ENCODE measurements at regions not wholly inside any gene's neighbourhood (a gene's known extent, or its start where the extent isn't known, plus 50 kb on each side); places are given as distances from the start of the nearest gene placed in this dataset.

DNA sequence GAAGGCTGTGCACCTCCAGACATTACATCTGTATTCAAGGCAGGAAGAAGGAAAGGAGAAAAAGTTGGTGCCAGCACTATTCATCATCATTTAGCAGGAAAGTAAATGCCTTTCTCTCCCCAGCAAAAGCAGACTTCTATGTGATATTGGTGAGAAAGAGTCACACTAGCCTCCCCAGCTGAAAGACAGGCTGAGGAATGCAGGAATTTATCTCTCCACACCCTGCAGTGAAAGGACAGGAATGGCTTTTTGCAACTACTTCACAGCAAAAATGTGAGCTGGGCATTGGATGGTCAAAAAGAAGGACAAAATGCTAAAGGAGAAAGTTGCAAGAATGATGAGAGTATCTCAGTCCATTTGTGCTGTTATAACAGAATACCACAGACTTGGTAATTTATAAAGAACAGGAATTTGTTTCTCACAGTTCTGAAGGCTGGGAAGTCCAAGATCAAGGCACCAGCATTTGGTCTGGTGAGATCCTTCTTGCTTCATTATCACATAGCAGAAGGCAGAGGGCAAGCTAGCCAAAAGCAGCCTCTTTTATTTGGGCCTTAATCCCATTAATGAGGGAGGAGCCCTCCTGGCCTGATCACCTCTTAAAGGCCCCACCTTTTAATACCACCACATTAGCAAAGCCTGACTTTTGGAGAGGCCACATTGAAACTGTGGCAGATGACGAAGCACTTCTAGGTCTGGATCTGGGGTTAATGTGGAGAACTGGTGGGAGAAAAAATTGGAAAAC, 388.1 kb upstream of the SLC14A2 start:
- no peak for DNase-seq (ENCODE audit: low read depth in 2 of 2)

DNA sequence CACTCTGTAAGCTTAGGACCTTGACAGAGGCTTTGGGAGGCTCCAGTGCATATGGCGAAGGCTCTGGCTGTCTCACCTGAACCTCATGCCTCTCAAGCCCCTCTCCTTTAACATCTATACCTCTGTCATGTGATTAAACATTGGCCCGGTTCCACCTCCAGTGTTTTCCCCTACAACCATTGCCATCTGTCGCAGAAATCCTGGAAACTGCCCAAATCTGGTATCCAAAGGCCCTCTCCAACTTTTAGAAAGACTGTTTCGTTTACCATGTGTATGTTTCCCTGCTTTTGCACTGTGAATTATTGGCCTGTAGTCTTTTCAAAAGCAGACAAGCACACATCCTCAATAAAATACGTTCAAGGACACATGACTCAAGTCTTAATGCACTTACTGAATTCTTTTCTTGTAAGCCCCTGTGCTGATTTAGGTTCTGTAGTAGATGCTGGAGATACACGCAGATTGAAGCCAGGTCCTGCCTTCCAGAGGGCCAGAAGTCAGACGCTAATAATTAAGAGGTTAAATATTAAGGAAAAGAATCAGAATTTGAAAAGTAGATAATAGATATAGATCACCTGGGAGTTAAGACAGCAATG, 386.4 kb upstream of the SLC14A2 start:
- DNase-seq (ENCODE audit: low read depth in 2 of 2), result no peak

DNA sequence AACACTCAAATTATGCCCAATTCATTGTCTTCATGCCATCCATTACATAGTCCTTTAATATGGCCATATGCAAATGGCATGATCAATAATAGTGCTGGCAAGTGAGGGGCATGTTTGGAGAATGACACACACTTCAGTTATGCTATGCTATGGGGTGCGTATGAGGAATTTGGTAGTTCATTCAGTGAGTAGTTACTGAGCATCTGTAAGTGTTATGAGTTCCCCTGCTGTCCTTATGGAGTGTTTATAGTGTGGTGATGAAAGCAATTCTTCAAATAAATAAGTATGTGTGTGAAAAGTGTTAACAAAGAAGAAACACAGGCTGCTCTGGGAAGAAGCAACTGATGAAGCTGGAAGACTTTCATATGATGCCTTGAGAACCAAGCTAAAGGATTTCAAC, 383.7 kb upstream of the SLC14A2 start:
- no peak for DNase-seq (ENCODE audit: low read depth in 2 of 2)

DNA sequence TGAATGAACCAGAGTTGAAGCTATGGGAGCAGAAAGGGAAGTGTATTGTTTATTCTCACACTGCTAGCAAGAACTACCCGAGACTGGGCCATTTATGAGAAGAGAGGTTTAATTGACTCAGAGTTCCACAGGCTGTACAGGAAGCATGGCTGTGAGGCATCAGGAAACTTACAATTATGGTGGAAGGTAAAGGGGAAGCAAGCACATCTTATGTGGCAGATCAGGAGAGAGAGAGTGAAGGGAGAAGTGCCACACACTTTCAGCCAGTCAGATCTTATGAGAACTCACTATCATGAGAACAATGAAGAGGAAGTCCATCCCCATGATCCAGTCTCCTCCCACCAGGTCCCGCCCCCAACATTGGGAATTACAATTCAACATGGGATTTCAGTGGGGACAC, 383.2 kb upstream of the SLC14A2 start:
- no peak for DNase-seq (ENCODE audit: low read depth in 2 of 2)

DNA sequence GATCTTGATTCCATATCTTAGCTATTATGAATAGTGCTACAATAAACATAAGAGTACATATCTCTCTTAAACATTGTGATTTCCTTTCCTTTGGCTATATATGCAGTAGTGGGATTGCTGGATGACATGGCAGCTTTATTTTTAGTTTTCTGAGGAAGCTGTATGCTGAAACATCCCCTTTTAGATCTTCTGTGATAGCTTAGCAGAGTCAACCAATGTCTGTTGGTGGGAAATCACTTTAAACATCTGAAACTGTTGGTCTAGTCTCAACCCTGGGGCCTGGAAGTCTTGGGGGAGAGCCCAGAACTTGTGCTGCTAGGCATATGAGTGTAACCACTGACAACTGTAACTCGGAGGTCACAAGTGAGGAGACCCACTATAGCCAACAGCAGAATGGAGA, 378.6 kb upstream of the SLC14A2 start:
- no peak for DNase-seq (ENCODE audit: low read depth in 2 of 2)

DNA sequence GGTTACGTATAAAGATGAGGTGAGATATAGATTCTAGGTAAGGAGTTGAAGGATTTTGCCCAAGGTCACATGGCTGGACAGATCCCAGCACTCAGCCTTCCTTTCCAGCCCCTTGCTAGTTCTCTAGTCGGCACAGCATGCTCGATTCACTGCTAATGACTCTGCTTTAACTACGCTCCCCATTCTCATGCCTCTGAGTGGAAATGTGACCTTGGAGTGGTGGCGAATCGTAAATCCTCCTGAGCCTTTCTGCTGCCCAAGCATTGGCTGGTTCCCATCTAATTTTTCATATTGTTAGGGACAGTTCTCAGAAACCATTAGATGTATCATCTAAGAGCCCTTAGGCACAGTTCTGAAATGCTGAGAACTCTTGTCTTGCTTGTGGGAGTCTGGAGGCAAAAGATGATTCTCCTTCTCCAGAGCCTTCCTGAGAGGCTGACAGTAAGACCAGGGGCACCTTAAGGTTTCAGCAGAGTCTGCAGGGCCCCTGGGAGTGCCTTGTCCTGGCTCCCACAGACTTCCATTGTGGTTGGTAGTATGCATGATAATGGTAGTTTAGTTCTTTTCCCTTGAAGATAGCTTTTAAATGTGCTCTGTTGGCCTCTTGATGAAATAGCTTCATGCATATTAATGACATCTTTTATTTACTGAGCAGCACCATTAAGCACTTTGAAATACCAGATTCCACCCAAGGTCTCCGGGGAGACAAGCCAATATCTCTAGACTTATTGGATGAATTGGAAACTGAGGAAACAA, 377.8 kb upstream of the SLC14A2 start:
- DNase-seq (ENCODE audit: low read depth in 2 of 2), result no peak

DNA sequence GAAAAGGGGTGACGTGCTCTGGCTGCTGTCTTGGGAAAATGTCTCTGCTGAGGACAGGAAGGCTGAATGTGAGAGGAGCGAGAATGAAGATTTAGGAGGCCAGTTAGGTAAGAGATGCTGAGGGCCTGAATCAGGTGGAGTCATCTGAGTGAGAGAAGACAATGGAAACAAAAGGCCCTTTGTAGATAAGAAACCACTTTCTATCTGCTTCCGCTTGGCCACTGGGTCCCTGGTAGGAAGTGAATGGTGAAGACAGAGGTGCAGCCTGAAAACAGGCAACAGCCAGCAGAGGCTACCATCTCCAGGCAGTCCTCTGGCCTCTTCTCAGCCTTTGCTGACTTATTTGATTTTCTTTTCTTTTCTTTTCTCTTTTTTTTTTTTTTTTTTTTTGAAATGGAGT, 374.0 kb upstream of the SLC14A2 start:
- no peak for DNase-seq (ENCODE audit: low read depth in 2 of 2)

DNA sequence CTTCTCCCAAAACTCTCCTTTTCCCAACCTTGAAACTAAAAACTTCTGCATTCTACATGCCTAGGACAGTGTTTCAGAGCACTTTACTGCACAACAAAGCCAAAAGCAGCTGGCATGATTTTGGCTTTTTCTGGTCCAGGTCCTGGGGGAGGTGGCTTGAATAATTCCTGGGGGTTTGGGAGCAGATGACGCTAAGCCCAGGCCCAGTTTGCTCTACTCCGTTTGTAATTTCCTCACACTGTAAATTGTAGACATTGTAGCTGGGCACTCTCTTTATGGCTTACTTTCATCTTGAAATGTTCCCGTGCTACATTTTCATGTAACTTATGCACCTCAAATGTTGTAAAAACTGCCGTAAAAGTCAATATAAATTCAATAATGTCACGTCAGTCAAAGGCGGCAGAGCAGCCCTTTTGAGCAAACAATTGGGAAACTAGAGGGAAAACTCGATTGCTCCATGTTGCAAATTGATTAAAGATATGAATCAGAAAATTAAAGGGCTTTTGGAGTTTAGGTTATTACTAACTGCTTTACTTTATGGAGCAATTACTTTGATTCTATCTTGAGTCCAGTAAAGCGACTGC, 373.2 kb upstream of the SLC14A2 start:
- DNase-seq (ENCODE audit: low read depth in 2 of 2), result no peak

DNA sequence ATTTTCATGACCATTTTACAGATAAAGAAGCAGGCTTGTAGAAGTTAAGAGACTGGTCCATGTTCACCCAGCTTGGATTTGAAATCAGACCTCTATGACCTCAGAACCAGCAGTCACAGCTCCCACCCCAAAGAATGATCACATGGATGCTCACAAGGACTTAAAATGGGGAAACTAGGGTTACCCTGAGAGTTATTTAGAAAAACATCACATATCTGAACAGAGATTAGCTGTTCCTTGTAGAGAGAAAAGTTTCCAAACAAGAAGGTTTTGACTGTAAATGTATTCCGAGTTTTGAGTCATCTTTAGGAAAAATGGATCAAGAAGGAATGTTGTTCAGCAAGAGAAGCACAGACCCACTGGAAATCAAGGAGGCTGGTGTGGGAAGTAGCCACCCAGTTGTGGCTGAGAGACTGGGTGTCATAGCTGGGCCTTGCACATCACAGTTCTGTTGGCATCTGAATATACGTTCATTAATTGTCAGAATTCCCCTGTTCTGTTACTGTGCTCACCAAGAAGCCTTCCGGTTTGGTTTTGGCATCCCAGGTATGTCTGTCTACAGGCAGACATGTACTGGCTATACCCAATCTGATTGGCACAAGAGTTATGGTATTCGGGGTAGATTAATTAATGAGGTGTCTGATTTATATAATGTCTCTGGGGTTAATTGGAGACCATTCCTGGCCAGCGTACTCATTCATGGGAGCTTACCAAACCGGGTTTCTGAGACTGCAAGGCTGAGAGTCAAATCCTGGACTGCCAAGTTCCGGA, 371.8 kb upstream of the SLC14A2 start:
- no peak for DNase-seq (ENCODE audit: low read depth in 2 of 2)

DNA sequence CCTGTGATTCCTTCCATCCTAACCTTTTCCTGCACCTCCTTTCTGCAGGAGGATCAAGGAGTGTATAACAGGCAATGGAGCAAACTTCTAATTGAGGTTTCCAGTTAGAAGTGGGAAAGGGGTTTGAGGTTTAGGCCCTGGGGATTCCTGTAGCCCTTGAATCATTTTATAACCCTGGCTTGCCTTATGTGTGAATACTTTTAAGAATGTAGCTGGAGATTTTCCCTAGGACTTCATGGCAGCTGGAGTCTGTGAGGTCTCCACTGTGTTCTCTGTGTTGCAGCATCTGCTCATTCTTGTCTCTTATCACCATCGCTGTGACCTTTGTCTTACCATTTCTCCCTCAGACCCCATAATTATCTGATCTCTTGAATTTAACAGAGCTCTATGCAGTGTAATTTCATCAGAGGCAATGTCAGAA, 370.2 kb upstream of the SLC14A2 start:
- no peak for DNase-seq (ENCODE audit: low read depth in 2 of 2)

DNA sequence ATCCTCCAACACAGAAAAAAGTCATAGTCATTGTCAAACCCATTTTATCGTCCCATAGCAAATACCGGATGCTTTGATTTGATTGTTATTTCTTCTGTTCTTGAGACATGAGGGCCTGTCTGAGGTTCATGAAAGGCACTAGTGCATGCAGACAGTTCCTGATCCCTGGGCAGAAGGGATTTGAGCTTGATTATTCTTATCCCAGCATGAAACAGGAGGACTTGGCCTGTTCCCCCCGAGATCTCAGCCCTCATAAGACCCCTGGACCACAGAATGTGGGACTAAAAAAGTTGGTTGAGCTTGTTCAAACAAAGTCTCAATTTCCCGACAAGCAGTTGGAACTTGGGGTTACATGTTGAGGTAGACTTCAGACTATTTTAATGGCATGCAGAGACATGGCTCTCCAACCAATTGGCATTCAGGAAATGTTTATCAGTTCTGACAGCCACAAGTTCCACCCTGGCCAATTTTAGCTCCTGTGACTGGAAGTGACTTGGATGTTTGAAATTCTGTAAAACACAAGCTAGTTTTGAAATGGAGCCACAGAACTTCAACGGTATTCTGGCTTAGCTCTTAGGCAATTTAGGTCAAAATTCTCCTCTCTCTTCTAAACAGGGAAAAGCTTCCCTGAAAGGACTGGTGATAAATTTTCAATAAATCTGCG, 366.9 kb upstream of the SLC14A2 start:
- no peak for DNase-seq (ENCODE audit: low read depth in 2 of 2)

DNA sequence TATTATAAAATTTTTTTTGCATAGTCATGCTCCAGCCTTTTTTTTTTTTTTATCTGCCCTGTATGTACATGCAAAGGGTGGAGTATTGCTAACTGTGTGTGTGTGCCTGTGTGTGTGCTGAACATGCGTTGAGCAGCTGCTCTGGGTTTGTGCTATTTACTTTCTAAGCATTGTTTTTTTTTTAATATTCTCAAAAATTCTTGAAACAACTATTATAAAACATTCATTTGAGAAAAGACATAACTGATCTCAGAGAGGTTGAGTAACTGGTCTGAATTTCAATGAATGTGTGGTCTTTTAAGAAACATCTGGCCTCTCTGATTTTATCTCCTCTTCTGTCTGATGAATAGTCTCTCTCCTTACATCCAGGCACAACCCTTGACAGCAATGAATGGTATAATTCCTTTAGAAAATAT, 366.0 kb upstream of the SLC14A2 start:
- no peak for DNase-seq (ENCODE audit: low read depth in 2 of 2)

DNA sequence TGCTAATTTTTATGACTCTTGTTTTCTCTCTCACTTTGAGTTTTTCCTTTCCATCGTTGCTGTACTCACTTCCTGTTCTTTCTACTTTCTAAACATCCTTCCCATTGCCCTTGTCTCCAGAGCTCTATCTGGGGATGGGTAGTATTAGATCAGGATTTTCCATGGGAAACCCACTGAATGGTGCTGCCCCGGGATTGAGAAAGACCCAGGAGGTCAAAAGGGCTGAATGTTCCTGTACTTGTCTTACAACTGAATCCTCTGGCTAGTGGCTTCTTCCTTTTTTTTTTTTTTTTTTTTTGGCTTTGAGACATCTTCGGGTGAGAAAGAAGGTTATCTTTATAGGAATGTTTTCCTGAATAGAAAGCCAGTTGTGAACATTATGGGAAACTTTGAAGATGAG, 364.8 kb upstream of the SLC14A2 start:
- DNase-seq (ENCODE audit: low read depth in 2 of 2), result no peak

DNA sequence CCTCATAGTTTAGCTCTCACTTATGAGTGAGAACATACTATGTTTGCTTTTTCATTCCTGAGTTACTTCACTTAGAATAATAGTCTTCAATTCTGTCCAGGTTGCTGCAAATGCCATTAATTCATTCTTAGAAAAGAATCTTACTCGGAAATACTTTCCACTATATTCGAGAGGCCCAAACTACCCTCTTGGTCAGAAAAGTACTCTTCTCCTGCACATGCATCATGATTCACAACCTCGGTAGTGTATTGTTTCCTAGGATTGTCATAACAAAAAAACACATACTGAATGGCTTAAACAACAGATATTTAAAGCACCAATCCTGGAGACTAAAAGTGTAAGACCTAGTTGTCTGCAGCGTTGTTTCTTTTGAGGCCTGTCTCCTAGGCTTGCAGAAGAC, 364.0 kb upstream of the SLC14A2 start:
- DNase-seq (ENCODE audit: low read depth in 2 of 2), result no peak

DNA sequence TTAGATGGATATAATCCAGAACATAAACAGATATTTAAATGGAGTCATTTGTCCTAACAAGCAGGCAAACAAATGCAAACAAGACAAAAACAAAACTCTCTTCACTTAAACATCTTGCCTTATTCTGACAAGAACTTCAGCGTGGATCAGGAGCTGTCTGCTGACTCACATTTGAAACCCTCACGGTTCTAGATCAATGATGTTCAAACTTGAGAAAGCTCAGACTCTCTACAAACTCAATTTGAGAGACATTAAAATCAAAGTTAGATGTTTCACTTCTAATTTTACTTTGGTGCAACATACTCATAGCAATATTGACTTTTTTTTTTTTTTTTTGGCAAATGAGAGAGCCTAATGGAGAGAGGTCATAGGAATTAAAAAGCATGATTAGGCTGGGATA, 362.8 kb upstream of the SLC14A2 start:
- DNase-seq (ENCODE audit: low read depth in 2 of 2), result no peak

DNA sequence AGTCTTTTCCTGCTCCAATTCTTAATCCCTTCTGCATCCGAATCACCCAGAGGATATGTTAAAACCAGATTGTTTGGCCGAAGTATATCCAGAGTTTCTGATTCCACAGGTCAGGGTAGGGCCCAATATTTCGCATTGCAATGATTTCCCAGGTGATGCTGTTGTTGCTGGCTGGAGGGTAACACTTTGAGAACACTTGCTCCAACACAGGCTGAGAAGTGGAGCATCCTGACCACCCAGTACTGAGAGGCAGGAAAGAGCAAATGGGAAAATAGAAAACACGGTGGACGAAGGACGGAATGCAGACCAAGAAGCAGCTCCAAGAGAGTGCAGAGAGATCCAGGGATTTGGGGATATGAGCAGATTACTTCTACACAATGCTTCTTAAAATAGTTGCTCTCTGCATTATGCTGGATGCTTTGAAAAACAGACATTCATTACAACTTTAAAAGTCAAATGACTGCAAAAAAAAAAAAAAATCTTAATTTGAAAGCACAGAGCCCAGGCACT, 362.2 kb upstream of the SLC14A2 start:
- DNase-seq (ENCODE audit: low read depth in 2 of 2), result no peak

DNA sequence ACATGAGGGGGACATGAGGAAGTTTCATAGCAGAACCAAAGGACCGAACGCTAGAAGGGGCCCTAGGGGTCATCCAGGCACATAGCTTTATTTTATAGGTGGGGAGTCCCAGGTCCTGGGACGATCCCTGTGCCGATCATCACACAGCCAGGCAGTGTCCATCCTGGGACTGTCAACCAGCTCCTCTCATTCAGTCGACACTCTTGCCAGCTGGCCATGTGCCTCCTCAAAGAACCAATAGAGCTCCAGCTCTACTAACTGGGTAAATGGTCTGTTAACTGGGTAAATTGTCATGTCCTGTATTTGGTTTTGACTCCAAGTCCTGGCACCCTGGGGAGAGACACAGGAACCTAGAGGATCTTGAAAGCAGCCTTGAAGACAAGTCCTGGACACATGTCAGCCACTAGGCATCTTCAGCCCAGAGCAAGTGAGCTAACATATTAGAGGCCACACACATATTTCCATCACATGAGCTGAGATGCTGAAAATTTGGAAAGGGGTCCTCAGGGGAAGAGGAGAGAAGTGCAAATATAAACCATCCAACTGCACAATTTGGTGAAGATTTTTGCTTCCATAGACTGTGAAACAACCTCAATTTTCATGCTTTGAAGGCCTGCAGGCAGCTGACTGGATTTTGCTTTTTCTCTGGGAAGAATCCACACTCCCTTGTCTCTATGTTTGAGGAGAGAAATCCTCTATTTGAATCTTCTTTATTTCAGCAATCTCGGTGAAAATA, 361.1 kb upstream of the SLC14A2 start:
- no peak for DNase-seq (ENCODE audit: low read depth in 2 of 2)

DNA sequence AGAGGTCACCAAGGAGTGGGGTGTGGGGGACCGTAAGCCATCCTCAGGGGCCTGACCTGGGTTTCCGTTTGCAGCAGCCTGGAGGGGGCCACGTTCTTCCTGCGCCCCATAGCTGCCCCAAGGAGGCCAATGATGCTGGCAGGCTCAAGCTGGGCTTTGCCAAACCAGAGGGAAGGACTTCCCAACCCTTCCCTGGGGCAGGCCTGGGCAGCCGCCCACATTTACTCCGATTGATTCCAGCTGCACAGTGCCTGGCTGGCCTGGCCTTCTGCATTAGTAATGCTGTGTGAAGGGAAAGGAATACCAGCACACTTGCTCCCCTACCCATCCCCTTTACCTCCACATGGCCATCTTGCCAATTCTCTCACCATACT, 360.6 kb upstream of the SLC14A2 start:
- no peak for DNase-seq (ENCODE audit: low read depth in 2 of 2)

DNA sequence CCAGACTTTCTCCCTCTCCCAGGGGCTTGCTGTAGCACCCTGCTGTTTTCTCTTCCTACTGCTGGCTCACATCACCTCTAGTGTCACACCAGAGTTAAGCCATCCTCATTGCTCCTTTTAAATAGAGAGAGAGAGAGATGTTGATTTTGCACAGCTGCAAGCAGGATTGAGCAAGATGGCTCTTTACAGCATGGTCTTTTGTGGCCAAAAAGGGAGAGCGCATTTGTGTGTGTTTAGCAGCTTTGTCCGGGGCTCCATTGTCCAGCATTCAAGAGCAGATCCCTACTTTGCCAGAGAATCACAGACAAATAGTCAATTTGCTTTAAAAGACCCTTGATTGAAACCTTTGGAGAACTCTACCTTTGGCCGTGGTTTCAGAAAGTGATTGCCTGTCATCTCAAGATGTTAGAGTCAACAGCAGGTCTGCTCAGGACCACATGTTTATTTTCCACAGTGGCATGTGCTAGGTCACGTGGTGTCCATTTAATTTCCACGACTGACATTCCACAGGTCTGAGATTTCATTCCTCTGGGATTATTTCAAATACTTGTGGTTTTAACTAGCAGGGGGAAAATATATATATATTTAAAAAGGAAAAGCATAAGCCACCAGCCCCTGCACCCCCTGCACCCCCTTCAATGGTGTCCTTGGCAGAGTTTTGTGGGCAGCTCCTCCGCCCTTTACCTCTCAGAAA, 359.9 kb upstream of the SLC14A2 start:
- DNase-seq (ENCODE audit: low read depth in 2 of 2), result no peak

DNA sequence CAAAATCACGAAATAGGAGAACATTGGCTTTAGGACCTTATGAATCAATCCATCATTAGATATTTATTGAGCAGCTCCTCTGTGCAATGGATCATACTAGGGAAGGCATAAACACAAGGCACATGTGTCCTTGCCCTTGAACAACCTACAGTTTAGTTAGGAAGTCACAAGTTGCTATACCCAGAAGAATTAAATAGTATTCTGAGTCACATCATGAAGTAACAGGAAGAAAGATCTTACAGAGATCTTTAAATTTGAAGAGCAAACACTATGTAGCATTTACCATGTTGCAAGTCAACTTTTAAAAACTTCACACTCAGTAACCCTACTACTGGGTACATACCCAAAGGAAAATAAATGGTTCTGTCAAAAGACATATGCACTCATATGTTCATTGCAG, 355.2 kb upstream of the SLC14A2 start:
- no peak for DNase-seq (ENCODE audit: low read depth in 2 of 2)

Measured in stimulated activated CD4-positive, alpha-beta T cell treated with anti-CD3 and anti-CD28 coated beads, Interleukin-1b, Interleukin-23, amount 100 ng/mL, for 1 hour (primary cell).